ENCODE measurements at regions not wholly inside any gene's neighbourhood (a gene's known extent, or its start where the extent isn't known, plus 50 kb on each side); places are given as distances from the start of the nearest gene placed in this dataset.

- in situ Hi-C loops (cut with MboI), result no loop called here
- DNase-seq, result no peak
Observed at GRCh38 chr3:181899702-181900101, 188.0 kb downstream of the SOX2 start.

GRCh38 chr3:181901626-181902025 is 189.9 kb downstream of the SOX2 start:
- 20 to 22% methylated on average over 3 of the region's 3 CpGs for WGBS, 2 experiments (ENCODE audit: low coverage in 1 of 2, low lambda C conversion rate in 2 of 2, missing lambda C conversion rate in 2 of 2)
- DNase-seq, result no peak

More at GRCh38 chr3:181899702-181900101, 188.0 kb downstream of the SOX2 start:
- Histone ChIP-seq H3K4me1 (ENCODE audit: insufficient read depth) (no peaks in the 10 kb centered on the region), H3K4me3 (no peak overlapping the region), H3K9me3 (ENCODE audit: low read depth) (no peaks in the 10 kb centered on the region), H3K36me3 (ENCODE audit: low read depth) (no peaks in the 10 kb centered on the region), H3K27me3 (replicated peaks; ENCODE audit: insufficient read depth) (no peaks in the 10 kb centered on the region), H3K9me2 (ENCODE audit: insufficient read depth) (no peaks in the 10 kb centered on the region), H3K4me2 (ENCODE audit: unreplicated experiment) (no peak overlapping the region), H3K27ac (no peak overlapping the region), H3F3A (ENCODE audit: insufficient read depth) (no peaks in the 10 kb centered on the region), H2AFZ (no peak overlapping the region), H3K9ac (no peak overlapping the region), H3K79me2 (ENCODE audit: insufficient read depth) (no peaks in the 10 kb centered on the region), H4K20me1 (ENCODE audit: insufficient read depth) (no peaks in the 10 kb centered on the region)
- no peak for TF ChIP-seq EZH2phosphoT487 (IDR thresholded peaks at IDR 0.05; ENCODE audit: insufficient read depth, low read depth)
- WGBS, 2 experiments (ENCODE audit: low coverage in 1 of 2, low lambda C conversion rate in 2 of 2, missing lambda C conversion rate in 2 of 2), result 17 to 25% methylated on average over 1 of the region's 1 CpG

GRCh38 chr3:181906338-181906737 is 194.6 kb downstream of the SOX2 start:
- Histone ChIP-seq H3K9ac (no peak overlapping the region), H3K4me3 (no peak overlapping the region), H3K9me3 (ENCODE audit: low read depth) (no peaks in the 10 kb centered on the region), H3K79me2 (ENCODE audit: insufficient read depth) (no peaks in the 10 kb centered on the region), H4K20me1 (ENCODE audit: insufficient read depth) (no peaks in the 10 kb centered on the region), H3K36me3 (ENCODE audit: low read depth) (no peaks in the 10 kb centered on the region), H3F3A (ENCODE audit: insufficient read depth) (no peaks in the 10 kb centered on the region), H3K4me1 (ENCODE audit: insufficient read depth) (no peaks in the 10 kb centered on the region), H2AFZ (no peak overlapping the region), H3K27me3 (replicated peaks; ENCODE audit: insufficient read depth) (no peaks in the 10 kb centered on the region), H3K27ac (no peak overlapping the region), H3K9me2 (ENCODE audit: insufficient read depth) (no peaks in the 10 kb centered on the region), H3K4me2 (ENCODE audit: unreplicated experiment) (no peak overlapping the region)
- no peak for TF ChIP-seq EZH2 (IDR thresholded peaks at IDR 0.05; ENCODE audit: insufficient read depth, poor library complexity, severe bottlenecking)
- WGBS, 2 experiments (ENCODE audit: low coverage in 1 of 2, low lambda C conversion rate in 2 of 2, missing lambda C conversion rate in 2 of 2), result 8 to 14% methylated on average over 3 of the region's 3 CpGs
- DNase-seq, result no peak
- in situ Hi-C loops (cut with MboI), result no loop called here

More at GRCh38 chr3:181901626-181902025, 189.9 kb downstream of the SOX2 start:
- Histone ChIP-seq H2AFZ (no peak overlapping the region), H3K4me3 (no peak overlapping the region), H4K20me1 (ENCODE audit: insufficient read depth) (no peaks in the 10 kb centered on the region), H3F3A (ENCODE audit: insufficient read depth) (no peaks in the 10 kb centered on the region), H3K9me2 (ENCODE audit: insufficient read depth) (no peaks in the 10 kb centered on the region), H3K4me1 (ENCODE audit: insufficient read depth) (no peaks in the 10 kb centered on the region), H3K27me3 (replicated peaks; ENCODE audit: insufficient read depth) (no peaks in the 10 kb centered on the region), H3K27ac (no peak overlapping the region), H3K79me2 (ENCODE audit: insufficient read depth) (no peaks in the 10 kb centered on the region), H3K36me3 (ENCODE audit: low read depth) (no peaks in the 10 kb centered on the region), H3K4me2 (ENCODE audit: unreplicated experiment) (no peak overlapping the region), H3K9me3 (ENCODE audit: low read depth) (no peaks in the 10 kb centered on the region), H3K9ac (no peak overlapping the region)
- in situ Hi-C loops (cut with MboI), result no loop called here
- TF ChIP-seq EZH2phosphoT487 (IDR thresholded peaks at IDR 0.05; ENCODE audit: insufficient read depth, low read depth), result no peak
- no peak for TF ChIP-seq EZH2 (IDR thresholded peaks at IDR 0.05; ENCODE audit: insufficient read depth, poor library complexity, severe bottlenecking)

- Histone ChIP-seq H3K27me3 (replicated peaks; ENCODE audit: insufficient read depth) (no peaks in the 10 kb centered on the region), H3K36me3 (ENCODE audit: low read depth) (no peaks in the 10 kb centered on the region), H2AFZ (no peak overlapping the region), H3K4me1 (ENCODE audit: insufficient read depth) (no peaks in the 10 kb centered on the region), H3F3A (ENCODE audit: insufficient read depth) (no peaks in the 10 kb centered on the region), H3K9me2 (ENCODE audit: insufficient read depth) (no peaks in the 10 kb centered on the region), H3K79me2 (ENCODE audit: insufficient read depth) (no peaks in the 10 kb centered on the region), H3K27ac (no peak overlapping the region), H3K9me3 (ENCODE audit: low read depth) (no peaks in the 10 kb centered on the region), H3K4me3 (no peak overlapping the region), H3K4me2 (ENCODE audit: unreplicated experiment) (no peak overlapping the region), H4K20me1 (ENCODE audit: insufficient read depth) (no peaks in the 10 kb centered on the region), H3K9ac (no peak overlapping the region)
- in situ Hi-C loops (cut with MboI), result no loop called here
- no peak for DNase-seq
- WGBS, 2 experiments (ENCODE audit: low coverage in 1 of 2, low lambda C conversion rate in 2 of 2, missing lambda C conversion rate in 2 of 2), result 45 to 46% methylated on average over 2 of the region's 2 CpGs
- TF ChIP-seq EZH2 (IDR thresholded peaks at IDR 0.05; ENCODE audit: insufficient read depth, poor library complexity, severe bottlenecking), result no peak
- no peak for TF ChIP-seq EZH2phosphoT487 (IDR thresholded peaks at IDR 0.05; ENCODE audit: insufficient read depth, low read depth)
Observed at GRCh38 chr3:181909241-181909640, 197.5 kb downstream of the SOX2 start.

- no peak for TF ChIP-seq EZH2 (IDR thresholded peaks at IDR 0.05; ENCODE audit: insufficient read depth, poor library complexity, severe bottlenecking)
- no peak for TF ChIP-seq EZH2phosphoT487 (IDR thresholded peaks at IDR 0.05; ENCODE audit: insufficient read depth, low read depth)
- no peaks in the 10 kb centered on the region for H3K36me3 ChIP-seq (ENCODE audit: low read depth)
- no peak overlapping the region for H3K4me3 ChIP-seq
- no peaks in the 10 kb centered on the region for H3K27me3 ChIP-seq (replicated peaks; ENCODE audit: insufficient read depth)
- no peak overlapping the region for H3K9ac ChIP-seq
- H3K4me1 ChIP-seq (ENCODE audit: insufficient read depth), result no peaks in the 10 kb centered on the region
- H3K9me2 ChIP-seq (ENCODE audit: insufficient read depth), result no peaks in the 10 kb centered on the region
- H3K27ac ChIP-seq, result no peak overlapping the region
- H3K79me2 ChIP-seq (ENCODE audit: insufficient read depth), result no peaks in the 10 kb centered on the region
- H3K9me3 ChIP-seq (ENCODE audit: low read depth), result no peaks in the 10 kb centered on the region
- DNase-seq, result no peak
- no peaks in the 10 kb centered on the region; the same call in 1 of the 2 replicates for H3F3A ChIP-seq (ENCODE audit: insufficient read depth)
- H2AFZ ChIP-seq, result no peak overlapping the region
- H4K20me1 ChIP-seq (ENCODE audit: insufficient read depth), result no peaks in the 10 kb centered on the region
- in situ Hi-C loops (cut with MboI), result no loop called here
- 12 to 27% methylated on average over 4 of the region's 4 CpGs for WGBS, 2 experiments (ENCODE audit: low coverage in 1 of 2, low lambda C conversion rate in 2 of 2, missing lambda C conversion rate in 2 of 2)
- no peak overlapping the region for H3K4me2 ChIP-seq (ENCODE audit: unreplicated experiment)
Observed at GRCh38 chr3:181912384-181912783, 200.7 kb downstream of the SOX2 start.

Measured in GM23248 (cell line).